HepG2 (cell line): ENCODE measurements at regions not wholly inside any gene's neighbourhood (a gene's known extent, or its start where the extent isn't known, plus 50 kb on each side); places are given as distances from the start of the nearest gene placed in this dataset.

ENCODE experiments used
- CTCF ChIP-seq: sonication (generic); formaldehyde crosslinking; IDR thresholded peaks from 2 replicates; pipeline ENCODE4 v1.5.0; 2020; ENCODE audit warnings: mild to moderate bottlenecking, missing genetic modification reagents, moderate library complexity
- ELF1 ChIP-seq: sonication (generic); formaldehyde crosslinking; IDR thresholded peaks from 2 replicates; pipeline ENCODE4 v1.4.0; 2020; ENCODE audit warnings: missing genetic modification reagents
- FIP1L1 ChIP-seq: fragments of 200-400 bp; formaldehyde crosslinking; IDR thresholded peaks from 2 replicates; pipeline ENCODE4 v1.6.1; 2018; ENCODE audit warnings: low read depth, mild to moderate bottlenecking, low read length, moderate library complexity, borderline replicate concordance; ENCODE audit not compliant: insufficient read depth
- ZNF891 ChIP-seq: sonication (generic); formaldehyde crosslinking; IDR thresholded peaks from 2 replicates; pipeline ENCODE4 v1.5.0; 2020; ENCODE audit warnings: mild to moderate bottlenecking, missing genetic modification reagents
- ZUFSP ChIP-seq: sonication (generic); formaldehyde crosslinking; IDR thresholded peaks from 2 replicates; pipeline ENCODE4 v1.9.0; 2021; ENCODE audit warnings: missing genetic modification reagents, mild to moderate bottlenecking, borderline replicate concordance

GRCh38 chr16:64621616-64622015 lies 500.2 kb downstream of the CDH11 start:
- no peak for TF ChIP-seq ELF1 (CRISPR knock-in tag)
- no peak for TF ChIP-seq CTCF (CRISPR knock-in tag)
- no peak for TF ChIP-seq FIP1L1
- no peak for TF ChIP-seq ZUFSP (CRISPR knock-in tag)
- TF ChIP-seq ZNF891 (CRISPR knock-in tag) = no peak
